HG03520 (cell line): ENCODE measurements at regions not wholly inside any gene's neighbourhood (a gene's known extent, or its start where the extent isn't known, plus 50 kb on each side); places are given as distances from the start of the nearest gene placed in this dataset.

Experiments used
- ATAC-seq: cut with Tn5 transposase; IDR thresholded peaks from one replicate; pipeline ENCODE4 v1.9.1; 2021; ENCODE audit warnings: mild to moderate bottlenecking, moderate library complexity; ENCODE audit not compliant: unreplicated experiment

DNA sequence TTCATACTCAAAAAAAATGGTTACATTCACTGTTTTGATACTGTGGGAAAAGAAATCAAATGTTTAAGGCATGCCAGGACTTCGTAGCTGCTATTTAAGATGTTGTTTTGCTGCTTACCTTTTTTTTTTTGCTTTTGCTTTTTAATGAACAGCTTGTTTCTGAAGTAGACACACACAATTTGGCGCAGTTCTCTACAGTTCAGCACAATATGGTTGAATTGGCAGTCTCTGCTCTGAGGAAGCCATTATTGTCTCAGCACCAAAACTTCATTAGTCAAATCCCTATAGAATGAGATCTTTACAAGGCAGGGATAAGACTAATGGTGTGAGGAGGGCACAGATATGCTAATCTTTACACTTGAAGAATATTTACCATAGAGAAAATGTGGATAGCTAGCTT is 197.6 kb downstream of the SLITRK5 start:
- no peak for ATAC-seq

DNA sequence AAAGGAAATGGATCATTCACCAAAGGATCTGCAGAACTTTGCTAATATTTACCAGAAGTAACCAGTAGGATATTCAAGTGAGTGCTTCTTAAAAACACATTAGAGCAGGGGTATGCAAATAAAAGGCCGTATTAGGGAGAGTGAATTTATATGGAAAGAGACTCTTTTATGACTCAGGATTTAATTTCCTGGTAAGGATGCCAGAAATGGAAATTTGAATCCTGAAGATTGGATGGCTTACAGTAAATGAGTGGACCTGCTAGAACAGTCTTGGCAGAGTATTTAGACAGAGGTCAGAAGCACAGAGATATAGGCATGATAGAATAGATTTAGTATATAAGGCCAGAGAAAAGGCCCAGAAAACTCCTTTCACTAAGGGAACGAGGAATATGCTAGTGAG is 201.6 kb downstream of the SLITRK5 start:
- no peak for ATAC-seq

DNA sequence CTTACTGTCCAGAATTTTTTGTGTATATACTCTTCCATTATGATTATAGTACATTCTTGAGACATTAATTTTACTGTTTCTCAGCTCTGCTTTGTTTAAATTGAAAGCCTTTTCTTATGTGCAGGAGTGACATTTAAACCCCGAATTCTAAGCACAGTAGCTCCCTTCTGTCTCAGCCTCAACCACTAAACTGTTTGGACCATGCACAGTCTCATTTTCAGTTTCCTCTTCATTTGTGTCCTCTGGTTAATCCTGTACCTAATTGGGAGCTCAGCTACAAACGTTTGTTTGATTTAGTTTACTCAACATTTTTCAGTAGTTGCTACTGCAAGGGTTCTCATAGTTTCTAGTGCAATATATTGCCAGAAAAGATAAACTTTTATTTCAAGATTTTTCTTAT is 206.3 kb downstream of the SLITRK5 start:
- ATAC-seq: no peak

DNA sequence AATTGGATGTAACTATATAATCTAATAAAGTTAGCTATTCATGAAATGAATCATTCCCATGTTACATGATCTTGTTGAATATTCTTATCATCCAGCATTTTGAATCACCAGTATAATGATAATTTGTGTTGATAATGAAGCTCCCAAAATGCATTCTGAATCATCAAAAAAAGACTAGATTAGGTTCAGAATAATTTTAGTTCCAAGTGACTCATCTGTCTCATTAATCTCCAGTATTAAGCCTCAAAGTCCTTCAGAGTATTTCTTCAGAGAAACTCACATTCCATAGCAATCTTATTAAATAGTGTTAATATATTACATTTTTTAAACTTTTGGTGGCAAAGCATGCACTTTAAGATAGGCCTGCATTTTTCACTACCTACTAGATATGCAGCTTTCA is 207.5 kb downstream of the SLITRK5 start:
- no peak for ATAC-seq

DNA sequence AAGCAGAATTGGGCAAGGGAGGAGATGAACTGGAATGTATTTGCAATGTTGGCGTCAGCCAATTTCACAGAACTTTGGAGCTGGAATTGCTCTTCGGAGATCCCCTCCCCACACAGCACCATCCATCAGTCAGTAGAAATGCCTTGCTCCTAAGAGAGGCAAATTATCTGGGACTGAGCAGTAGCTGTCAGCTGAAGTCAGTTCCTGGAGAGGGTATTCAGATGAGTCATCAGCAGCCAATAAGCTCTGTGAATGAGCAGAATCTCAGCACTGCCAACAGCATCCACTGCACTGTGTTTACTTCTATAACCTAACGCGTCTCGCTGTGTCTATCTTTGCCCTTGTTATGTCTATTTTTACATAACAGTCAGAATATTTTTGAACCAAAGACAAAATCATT is 213.7 kb downstream of the SLITRK5 start:
- no peak for ATAC-seq

DNA sequence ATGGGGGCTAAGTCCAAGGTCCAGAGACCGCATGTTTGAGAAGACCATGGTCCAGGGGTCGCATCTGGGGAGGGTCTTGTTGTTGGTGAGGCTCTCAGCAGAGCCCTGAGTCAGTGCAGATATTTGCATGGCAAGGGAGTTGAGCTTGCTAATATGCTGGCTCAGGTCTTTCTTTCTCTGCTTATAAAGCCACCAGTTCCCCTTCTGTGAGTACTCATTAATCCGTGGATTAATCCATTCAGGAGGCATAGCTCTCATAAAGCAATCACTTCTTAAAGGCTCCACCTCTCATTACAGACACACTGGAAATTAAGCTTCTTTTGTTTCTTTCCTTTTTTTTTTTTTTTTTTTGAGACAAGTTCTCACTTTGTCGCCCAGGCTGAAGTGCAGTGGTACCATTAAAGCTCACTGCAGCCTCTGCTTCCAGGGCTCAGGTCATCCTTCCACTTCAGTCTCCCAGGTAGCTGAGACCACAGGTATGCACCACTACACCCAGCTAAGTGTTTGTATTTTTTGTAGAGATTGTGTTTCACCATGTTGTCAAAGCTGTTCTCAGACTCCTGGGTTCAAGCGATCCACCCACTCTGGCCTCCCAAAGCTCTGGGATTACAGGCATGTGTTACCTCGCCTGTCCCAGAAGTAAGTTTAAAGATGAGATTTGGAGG is 216.4 kb downstream of the SLITRK5 start:
- ATAC-seq: no peak

DNA sequence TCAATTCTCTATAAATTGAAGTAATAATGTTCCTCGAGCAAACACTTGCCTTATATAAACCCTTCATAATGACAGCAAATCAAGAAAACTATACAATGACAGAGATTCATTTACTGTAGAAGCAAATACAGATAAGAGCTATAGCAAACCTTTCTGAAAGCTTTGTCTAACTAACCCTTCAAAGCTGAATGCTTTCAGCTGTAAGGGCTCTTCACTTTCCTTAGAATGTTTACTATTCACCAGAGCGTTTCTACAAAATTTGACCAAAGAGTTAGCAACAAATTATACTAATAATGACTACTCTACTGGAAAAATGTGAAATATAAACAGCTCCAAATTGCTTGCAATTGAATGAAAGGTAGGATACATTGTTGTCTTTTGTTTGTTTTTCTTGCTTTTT is 218.1 kb downstream of the SLITRK5 start:
- ATAC-seq: no peak

DNA sequence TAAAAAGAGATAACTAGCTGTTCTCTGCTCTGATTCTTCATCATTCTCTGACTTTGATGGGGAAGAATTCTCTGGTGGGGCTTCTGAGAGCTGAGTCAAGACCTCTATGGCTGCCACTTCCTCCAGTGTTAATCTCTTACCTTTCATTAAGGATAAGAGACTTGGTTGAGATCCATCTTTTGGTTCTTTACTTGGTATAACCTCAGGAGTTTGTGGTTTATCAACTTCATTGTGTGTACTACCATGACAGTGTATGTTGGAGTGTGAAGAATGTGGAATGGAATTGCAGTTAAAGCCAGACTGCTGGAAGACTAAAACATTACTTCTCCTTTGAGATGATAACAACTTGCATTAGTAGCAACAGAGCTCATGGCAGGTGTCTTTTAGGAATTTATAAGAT is 222.0 kb downstream of the SLITRK5 start:
- no peak for ATAC-seq

DNA sequence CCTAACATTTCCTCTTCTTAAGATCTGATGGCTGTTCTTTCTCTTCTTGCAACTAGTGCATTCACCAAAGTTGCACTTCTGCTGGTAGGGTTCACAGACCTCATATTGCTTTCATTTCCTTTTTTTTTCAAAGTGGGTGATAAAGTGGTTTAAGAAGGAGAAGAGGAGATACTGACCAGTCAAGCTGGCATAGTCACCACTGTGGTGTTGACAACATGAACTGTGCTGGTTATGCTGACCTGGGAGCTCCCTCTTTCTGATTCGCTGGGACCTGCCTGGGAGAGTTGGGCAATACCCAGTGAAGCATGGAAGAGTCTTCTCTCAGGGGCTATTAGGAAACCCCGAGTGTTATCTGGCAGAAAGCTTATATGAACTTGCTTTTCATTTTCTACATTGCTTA is 222.9 kb downstream of the SLITRK5 start:
- no peak for ATAC-seq

DNA sequence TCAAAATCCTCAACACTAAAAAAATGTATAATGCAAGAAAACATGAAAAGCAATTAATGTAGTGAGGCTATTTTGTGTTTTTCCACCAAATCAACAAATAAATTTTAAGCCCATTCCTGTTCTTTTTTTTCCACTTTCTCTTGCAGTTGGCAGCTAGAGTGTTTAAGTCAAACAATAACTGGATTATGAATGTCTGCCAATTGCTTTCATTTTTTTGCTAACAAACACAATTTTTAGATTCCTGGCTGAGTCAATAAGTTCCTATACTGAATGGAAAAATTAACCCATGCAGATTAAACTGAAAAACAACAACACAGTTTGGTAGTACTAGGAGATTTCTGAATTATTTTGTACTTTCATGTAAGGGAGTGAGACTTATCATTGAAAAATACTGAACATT is 232.4 kb downstream of the SLITRK5 start:
- ATAC-seq: no peak

DNA sequence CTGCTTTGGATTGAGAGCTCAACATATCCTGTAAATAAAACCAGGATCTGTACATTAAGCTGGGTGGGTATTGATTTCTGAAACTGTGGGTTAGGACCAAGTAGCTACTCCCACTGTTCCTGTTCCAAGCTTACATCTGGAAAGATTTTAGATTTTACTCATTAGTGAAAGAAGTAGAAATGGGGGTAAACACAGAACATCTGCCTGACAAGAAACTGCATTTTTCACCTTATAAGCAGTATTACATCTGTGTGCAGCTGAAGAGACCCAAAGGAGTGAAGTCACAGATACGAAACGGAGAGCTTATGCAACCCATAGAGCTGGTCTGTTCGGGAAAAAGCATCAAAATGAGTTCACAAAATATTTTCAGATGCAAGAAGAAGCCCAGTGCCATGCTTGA is 235.2 kb downstream of the SLITRK5 start:
- ATAC-seq: no peak

DNA sequence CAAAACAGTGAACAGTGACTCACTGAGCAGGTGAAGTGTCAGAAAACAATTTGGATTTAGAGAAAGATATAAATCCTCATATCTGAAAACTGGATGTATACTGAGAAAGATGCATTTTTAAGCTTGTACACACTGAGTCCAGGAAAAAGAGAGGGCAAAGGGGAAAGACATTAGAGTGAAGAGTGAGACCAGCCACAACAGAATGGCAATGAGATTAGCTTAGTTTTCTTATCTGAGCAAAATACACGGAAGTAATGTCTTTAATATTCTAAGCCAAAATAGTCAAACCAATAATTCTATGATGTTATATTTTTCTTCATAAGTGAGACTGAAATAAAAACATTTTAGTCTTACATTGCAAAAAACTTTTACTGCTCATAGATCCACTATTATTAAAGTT is 236.0 kb downstream of the SLITRK5 start:
- ATAC-seq: no peak

DNA sequence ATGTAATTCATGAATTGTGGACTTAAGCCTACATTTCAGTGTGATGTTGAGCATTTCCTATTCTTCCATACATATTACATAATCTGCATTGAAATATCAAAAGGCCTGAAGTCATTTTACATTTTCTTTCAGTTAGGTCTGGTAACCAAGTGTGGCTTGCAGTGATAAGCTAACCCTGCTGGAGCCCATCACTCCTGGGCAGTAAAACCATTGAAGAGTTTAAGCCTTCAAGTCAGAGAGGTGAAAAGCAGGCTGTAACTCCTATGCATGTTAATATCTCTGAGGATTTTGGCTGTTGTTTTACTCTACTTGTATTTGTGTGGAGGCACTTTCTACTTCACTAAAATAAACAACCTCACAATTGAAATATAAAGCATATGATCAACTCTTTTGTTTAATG is 248.8 kb downstream of the SLITRK5 start:
- ATAC-seq: no peak

DNA sequence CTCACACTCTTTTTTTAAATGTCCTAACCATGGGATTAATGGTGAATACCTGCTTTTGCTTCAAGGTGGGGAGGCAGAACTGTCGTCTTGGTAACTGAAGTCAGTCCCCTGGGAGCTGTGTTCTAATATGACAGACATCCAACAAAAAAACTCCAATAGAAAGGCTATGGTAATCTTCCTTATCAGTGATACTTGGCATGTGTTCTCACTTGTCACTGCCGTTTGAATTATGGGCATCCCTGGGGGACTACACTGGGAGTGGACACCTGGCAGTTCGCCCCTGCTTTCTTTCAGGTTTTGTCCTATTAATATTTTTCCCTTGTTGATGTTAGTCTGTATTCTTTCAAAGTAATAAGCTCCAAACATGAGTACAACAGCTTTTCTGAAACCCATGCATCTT is 252.6 kb downstream of the SLITRK5 start:
- ATAC-seq: no peak

DNA sequence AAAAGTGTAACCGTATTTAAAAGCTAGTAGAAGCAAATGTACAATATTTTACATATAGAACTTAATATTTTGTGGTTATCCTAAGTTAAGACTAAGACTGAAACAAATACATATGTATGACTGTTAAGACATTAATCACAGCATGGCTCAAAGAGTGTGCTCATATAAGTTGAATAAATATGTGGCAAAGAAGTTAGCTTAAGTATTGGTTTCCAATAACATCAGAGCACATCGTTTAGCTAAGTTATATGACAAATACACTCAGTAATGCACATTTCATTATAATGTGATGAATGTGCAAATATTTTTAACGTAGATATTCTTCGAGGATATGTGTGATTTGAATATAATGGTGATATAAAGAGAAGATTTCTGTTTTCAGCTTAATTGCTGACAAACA is 253.8 kb downstream of the SLITRK5 start:
- ATAC-seq: no peak

DNA sequence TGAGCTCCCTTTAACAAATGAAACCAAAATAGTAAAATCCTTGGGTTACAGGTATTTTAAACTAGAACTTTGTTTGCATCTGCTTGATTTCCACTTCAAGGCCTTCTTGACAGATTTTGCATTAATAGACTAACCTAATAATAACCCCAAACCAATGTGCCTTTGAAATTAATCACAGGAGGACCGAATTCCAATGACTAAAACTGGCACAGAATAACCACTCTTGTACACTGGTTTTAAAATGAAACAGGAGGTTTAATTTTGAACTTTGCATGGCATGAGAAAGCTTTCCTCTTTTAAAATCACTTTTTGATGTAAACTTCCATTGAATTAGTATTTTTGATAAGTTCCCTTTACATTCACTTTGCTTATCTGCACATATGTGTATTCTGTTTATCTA is 269.6 kb downstream of the SLITRK5 start:
- no peak for ATAC-seq

DNA sequence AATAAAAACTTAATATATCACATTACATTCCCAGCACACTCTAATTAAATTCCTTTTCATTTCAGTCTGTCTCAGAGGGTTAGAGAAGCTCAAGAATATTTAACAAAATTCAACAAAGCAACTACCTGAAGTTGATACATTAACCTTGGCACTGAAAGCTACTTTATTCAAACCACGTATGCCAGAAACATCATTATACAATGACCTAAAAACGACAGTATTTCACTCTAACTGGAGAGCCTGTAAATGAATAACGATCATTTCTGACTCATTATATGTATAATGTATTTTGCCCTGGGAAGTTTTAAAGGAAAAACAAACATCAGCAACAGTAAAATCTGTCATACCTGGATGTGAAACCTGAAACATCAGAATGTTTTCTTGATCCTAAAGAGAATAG is 270.1 kb downstream of the SLITRK5 start:
- ATAC-seq: no peak

DNA sequence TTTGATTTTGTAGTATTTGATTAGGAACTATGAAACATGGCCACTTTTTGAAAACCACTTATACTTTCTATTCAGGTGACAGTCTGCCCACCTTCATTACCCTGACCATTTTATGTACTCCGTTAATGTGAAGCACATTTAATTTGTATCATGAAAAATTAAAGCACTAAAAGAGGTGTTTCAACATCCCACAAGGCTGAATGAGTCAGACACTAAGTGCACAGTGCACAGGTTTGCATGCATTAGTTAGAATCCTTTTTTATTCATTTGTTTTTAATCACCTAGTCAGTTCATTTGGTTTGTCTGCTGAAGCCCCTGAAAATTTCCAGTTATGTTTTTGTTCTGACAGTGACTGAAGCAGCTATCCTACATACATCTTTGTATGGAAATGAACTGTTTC is 271.0 kb downstream of the SLITRK5 start:
- no peak for ATAC-seq

DNA sequence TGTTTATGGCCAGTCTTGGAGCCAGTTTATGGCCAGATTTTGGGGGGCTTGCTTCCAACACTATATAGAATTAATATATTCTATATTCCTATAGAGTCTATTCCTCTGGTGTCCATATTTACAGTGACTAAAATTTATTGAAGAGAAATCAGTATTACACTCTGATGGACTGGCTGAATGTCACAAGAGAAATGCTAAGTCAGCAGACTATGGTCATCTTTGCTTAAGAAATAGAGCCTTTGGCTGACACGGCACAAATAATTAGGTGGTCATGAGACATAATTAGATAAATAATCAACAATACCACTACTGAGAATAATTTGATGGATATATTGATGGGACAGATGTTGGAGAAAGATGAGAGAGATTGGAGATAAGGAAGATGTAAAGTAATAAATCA is 272.9 kb downstream of the SLITRK5 start:
- ATAC-seq: no peak

DNA sequence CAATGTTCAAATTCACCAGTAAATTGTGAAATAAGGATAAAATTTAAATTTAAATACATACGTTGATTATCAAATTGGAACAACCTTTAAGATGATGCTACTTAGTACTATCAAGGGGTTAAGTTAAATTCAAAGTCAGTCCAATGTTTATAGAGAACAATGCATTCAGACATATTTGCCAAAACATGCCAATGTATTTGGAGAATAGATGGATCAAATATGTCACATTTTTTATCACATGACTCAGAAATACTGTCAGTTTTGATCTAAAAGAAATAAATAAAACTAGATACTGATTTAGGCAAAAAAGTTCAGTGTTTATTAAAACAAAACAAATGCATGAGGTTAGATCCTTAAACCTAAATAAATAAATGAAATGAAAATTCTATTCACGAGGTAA is 281.2 kb downstream of the SLITRK5 start:
- ATAC-seq: no peak

DNA sequence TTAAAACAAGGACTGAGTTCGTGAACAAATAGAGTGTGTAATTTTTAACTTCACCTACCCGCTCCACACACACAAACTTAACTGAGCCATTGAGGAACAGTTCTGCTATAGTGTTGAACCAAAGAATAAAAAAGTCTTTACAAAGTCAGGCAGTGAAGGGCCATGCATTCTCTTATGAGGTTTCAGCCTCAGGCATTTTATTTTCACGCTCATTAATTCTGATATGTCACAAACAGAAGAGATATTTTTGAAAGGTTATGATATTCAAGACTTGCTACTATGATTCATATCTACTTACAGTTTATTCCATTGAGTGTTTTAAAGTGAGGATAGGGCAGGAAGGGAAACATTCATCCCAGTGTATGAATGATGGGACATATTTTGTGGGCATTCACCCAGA is 282.2 kb downstream of the SLITRK5 start:
- no peak for ATAC-seq

DNA sequence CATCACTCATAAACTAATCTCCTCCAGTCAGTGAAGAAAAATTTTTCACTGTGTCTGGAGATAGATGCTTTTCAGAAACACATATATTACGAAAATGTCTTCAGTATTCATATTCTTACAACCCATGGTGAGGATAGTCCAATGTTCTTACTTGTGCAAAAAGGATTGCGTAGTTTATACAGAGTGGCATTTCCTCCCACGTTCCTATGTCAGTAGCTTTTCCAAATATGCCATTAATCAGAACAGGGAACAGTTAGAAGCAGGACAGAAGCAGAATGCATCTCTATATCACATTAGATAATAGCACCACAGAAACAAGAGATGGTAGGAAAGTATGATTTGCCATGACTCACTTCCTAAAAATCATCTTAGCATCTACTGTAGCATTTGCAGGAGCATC is 282.9 kb downstream of the SLITRK5 start:
- no peak for ATAC-seq

DNA sequence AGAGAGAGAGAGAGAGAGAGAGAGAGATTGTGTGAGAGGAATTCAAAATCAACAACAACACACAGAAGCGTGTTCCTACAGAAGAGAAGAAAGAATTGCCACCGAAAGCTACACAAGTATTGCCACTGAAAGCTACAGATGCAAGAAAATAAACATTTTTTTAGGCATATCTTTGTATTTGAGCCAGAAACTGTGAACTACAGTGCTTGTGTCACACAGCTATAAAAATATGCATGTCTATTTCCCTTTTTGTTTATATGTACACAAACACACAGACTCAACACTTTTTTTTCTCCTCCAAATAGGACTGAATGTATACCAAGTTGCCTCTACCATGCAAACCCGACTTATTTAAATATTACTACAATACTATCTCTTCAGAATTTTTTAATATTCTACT is 290.4 kb downstream of the SLITRK5 start:
- ATAC-seq: no peak

DNA sequence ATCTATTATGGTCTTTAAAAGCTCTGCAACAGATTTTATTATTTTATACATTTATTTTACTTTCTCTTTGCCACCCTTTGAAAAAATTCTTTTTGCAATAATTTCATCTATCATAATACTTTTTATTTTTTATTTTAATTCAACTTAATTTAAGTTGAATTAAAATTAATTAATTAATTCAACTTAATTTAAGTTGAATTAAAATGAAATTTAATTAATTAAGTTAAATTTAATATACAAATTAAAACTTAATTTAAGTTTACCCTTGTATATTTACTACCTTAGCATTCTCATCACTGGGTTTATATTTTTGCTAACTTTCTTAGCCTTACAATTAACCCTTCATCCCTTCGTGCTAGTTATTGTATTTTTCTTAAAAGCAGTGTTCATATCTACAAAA is 301.4 kb downstream of the SLITRK5 start:
- no peak for ATAC-seq
